GM23338 (cell line): ENCODE measurements at regions not wholly inside any gene's neighbourhood (a gene's known extent, or its start where the extent isn't known, plus 50 kb on each side); places are given as distances from the start of the nearest gene placed in this dataset.

ENCODE experiments used
- ATAC-seq: fragments of 200-7000 bp; cut with Tn5 transposase; 3 replicates; pipeline ENCODE4 v1.9.1; 2020
- DNase-seq: peaks from one replicate; pipeline ENCODE4 v3.0.0-alpha.2; 2015; ENCODE audit warnings: low spot score
- H2AFZ ChIP-seq: fragments of 200-600 bp; sonication (generic); 2 replicates; pipeline ENCODE4 v1.8.0; 2016; ENCODE audit warnings: antibody characterized with exemption, mild to moderate bottlenecking, moderate library complexity
- H3F3A ChIP-seq: fragments of 200-600 bp; sonication (generic); replicated peaks from 2 replicates; pipeline ENCODE4 v1.8.0; 2017; ENCODE audit warnings: antibody characterized with exemption, mixed run types, low read depth
- H3K27ac ChIP-seq: fragments of 200-600 bp; sonication (generic); 2 replicates; pipeline ENCODE4 v1.6.1; 2016; ENCODE audit warnings: low read depth
- H3K27me3 ChIP-seq: fragments of 200-600 bp; sonication (generic); 2 replicates; pipeline ENCODE4 v1.8.0; 2016; ENCODE audit warnings: mild to moderate bottlenecking, mixed run types, moderate library complexity; ENCODE audit not compliant: insufficient read depth
- H3K36me3 ChIP-seq: fragments of 200-600 bp; sonication (generic); 2 replicates; pipeline ENCODE4 v1.8.0; 2016; ENCODE audit warnings: mild to moderate bottlenecking; ENCODE audit not compliant: insufficient read depth
- H3K4me1 ChIP-seq: fragments of 200-600 bp; sonication (generic); 2 replicates; pipeline ENCODE4 v1.8.0; 2016; ENCODE audit warnings: mild to moderate bottlenecking, moderate library complexity; ENCODE audit not compliant: insufficient read depth
- H3K4me2 ChIP-seq: fragments of 200-600 bp; sonication (generic); 2 replicates; pipeline ENCODE4 v1.7.1; 2017; ENCODE audit warnings: mixed run types
- H3K4me3 ChIP-seq: fragments of 200-600 bp; sonication (generic); 2 replicates; pipeline ENCODE4 v1.6.1; 2016; ENCODE audit warnings: mixed run types
- H3K79me2 ChIP-seq: fragments of 200-600 bp; sonication (generic); replicated peaks from 2 replicates; pipeline ENCODE4 v1.8.0; 2017; ENCODE audit warnings: mild to moderate bottlenecking; ENCODE audit not compliant: insufficient read depth
- H3K9me2 ChIP-seq: fragments of 200-600 bp; sonication (generic); 2 replicates; pipeline ENCODE4 v1.8.0; 2017; ENCODE audit not compliant: insufficient read depth
- H4K20me1 ChIP-seq: fragments of 200-600 bp; sonication (generic); replicated peaks from 2 replicates; pipeline ENCODE4 v1.8.0; 2017; ENCODE audit warnings: mild to moderate bottlenecking; ENCODE audit not compliant: insufficient read depth
- H3K27ac Mint-ChIP-seq: 2 replicates; pipeline ENCODE4 v1.8.0; 2020; ENCODE audit warnings: inconsistent platforms, mild to moderate bottlenecking, moderate library complexity, mixed read lengths
- H3K27me3 Mint-ChIP-seq: 3 replicates; pipeline ENCODE4 v1.8.0; 2022; ENCODE audit warnings: low read depth, mild to moderate bottlenecking, moderate library complexity, mixed read lengths, inconsistent platforms; ENCODE audit not compliant: insufficient read depth, poor library complexity
- H3K36me3 Mint-ChIP-seq: 3 replicates; pipeline ENCODE4 v1.8.0; 2021; ENCODE audit warnings: low read depth, mild to moderate bottlenecking, inconsistent platforms, moderate library complexity, mixed read lengths
- H3K4me1 Mint-ChIP-seq: 3 replicates; pipeline ENCODE4 v1.8.0; 2020; ENCODE audit warnings: mild to moderate bottlenecking, inconsistent platforms, mixed read lengths
- H3K4me3 Mint-ChIP-seq: 3 replicates; pipeline ENCODE4 v1.8.0; 2021; ENCODE audit warnings: moderate library complexity, mild to moderate bottlenecking, inconsistent platforms, mixed read lengths
- H3K9me3 Mint-ChIP-seq: 3 replicates; pipeline ENCODE4 v1.8.0; 2020; ENCODE audit warnings: moderate library complexity, mild to moderate bottlenecking, inconsistent platforms, mixed read lengths
- CREB1 ChIP-seq: fragments of 250-450 bp; sonication (Bioruptor Pico); IDR thresholded peaks from 2 replicates; pipeline ENCODE4 v1.5.0; 2020; ENCODE audit warnings: low read depth, mild to moderate bottlenecking, moderate library complexity
- CTCF ChIP-seq, 2 experiments: fragments of 200-600 bp in 1 of 2; sonication (generic) in 1 of 2; conservative IDR thresholded peaks; 2 replicates each; pipeline versions ENCODE4 v1.5.1 to v1.6.1; 2016 to 2017; ENCODE audit warnings: antibody characterized with exemption in 2 of 2, low read depth in 2 of 2, mild to moderate bottlenecking in 2 of 2, moderate library complexity in 1 of 2
- EZH2 ChIP-seq: fragments of 200-600 bp; sonication (generic); IDR thresholded peaks from one replicate; pipeline ENCODE4 v1.8.0; 2017; ENCODE audit warnings: antibody characterized with exemption, mild to moderate bottlenecking, low read depth; ENCODE audit not compliant: unreplicated experiment
- JUNB ChIP-seq: IDR thresholded peaks from one replicate; pipeline ENCODE4 v1.6.1; 2016; ENCODE audit warnings: antibody characterized with exemption; ENCODE audit not compliant: unreplicated experiment
- NANOG ChIP-seq: IDR thresholded peaks from 2 replicates; pipeline ENCODE4 v1.6.1; 2016; ENCODE audit warnings: antibody characterized with exemption, borderline replicate concordance
- POLR2AphosphoS5 ChIP-seq: IDR thresholded peaks from 2 replicates; pipeline ENCODE4 v1.6.1; 2016; ENCODE audit warnings: antibody characterized with exemption, low read depth
- STAT1 ChIP-seq: IDR thresholded peaks from one replicate; pipeline ENCODE4 v1.6.1; 2016; ENCODE audit warnings: antibody characterized with exemption; ENCODE audit not compliant: unreplicated experiment
- ZNF114 ChIP-seq: fragments of 250-450 bp; sonication (Bioruptor Pico); IDR thresholded peaks from 2 replicates; pipeline ENCODE4 v1.5.0; 2020; ENCODE audit warnings: mild to moderate bottlenecking, moderate library complexity
- ZNF462 ChIP-seq: fragments of 250-450 bp; sonication (Bioruptor Pico); IDR thresholded peaks from 2 replicates; pipeline ENCODE4 v1.5.0; 2020; ENCODE audit warnings: mild to moderate bottlenecking, moderate library complexity

GRCh38 chr9:115378758-115379157, 260.8 kb upstream of the TNC start (continued):
- TF ChIP-seq ZNF462 (CRISPR knock-in tag) (no peak), ZNF114 (CRISPR knock-in tag) (no peak)

GRCh38 chr9:115379719-115380118, 261.8 kb upstream of the TNC start:
- no peak for ATAC-seq
- TF ChIP-seq EZH2 (no peak), CTCF (conservative IDR thresholded peaks at IDR 0.05; ENCODE audit: low read depth in 2 of 2) (no peak), STAT1 (no peak), CREB1 (CRISPR knock-in tag) (no peak), JUNB (no peak), NANOG (no peak), POLR2AphosphoS5 (no peak), ZNF462 (CRISPR knock-in tag) (no peak)

More at GRCh38 chr9:115379719-115380118, 261.8 kb upstream of the TNC start:
- no peak overlapping the region for H3K27ac ChIP-seq
- H2AFZ ChIP-seq, result no peak overlapping the region
- H3K4me2 ChIP-seq, result no peak overlapping the region
- no peaks in the 10 kb centered on the region for H3K4me1 ChIP-seq
- no peak overlapping the region for H3K4me3 ChIP-seq
- no peaks in the 10 kb centered on the region for H3K79me2 ChIP-seq
- H3K27me3 Mint-ChIP-seq, result peaks cover 2% of the 10 kb centered on the region
- no peaks in the 10 kb centered on the region for H3K4me1 Mint-ChIP-seq
- no peak for DNase-seq
- H3K27ac Mint-ChIP-seq, result no peak overlapping the region
- no peaks in the 10 kb centered on the region for H4K20me1 ChIP-seq
- peaks cover 41% of the 10 kb centered on the region for H3K9me3 Mint-ChIP-seq
- H3K27me3 ChIP-seq, result no peaks in the 10 kb centered on the region
- peaks cover 25% of the 10 kb centered on the region for H3K36me3 Mint-ChIP-seq
- H3K9me2 ChIP-seq, result peaks cover 6% of the 10 kb centered on the region; the same call in 1 of the 2 replicates
- peaks cover 5% of the 10 kb centered on the region; the same call in 1 of the 2 replicates for H3K36me3 ChIP-seq
- no peak overlapping the region for H3K4me3 Mint-ChIP-seq
- no peaks in the 10 kb centered on the region for H3F3A ChIP-seq
